NCI-H82 (cell line): ENCODE measurements at regions not wholly inside any gene's neighbourhood (a gene's known extent, or its start where the extent isn't known, plus 50 kb on each side); places are given as distances from the start of the nearest gene placed in this dataset.

ENCODE experiments used
- DNase-seq: peaks from one replicate; lab custom pipeline; 2025; lab: John Stamatoyannopoulos, UW

DNA sequence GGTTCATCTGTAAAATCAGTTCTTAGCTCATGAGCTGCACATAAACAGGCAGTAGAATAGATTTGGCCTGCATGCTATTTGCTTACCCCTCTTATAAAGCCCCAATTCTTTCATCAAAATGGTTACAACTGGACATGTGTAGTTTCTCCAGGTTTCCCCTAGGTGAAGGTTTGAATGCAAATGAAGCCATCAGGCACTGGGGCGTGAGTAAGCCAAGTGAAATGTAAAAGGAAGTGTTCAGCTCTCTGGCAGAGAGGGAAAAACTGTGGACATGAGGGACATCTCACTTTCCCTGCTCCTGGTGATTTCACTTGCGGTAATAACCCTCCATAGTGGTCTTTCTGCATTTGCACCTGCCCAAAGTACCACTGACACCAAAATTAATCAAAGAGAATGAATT is 1402.3 kb upstream of the LRRTM1 start:
- no peak for DNase-seq

DNA sequence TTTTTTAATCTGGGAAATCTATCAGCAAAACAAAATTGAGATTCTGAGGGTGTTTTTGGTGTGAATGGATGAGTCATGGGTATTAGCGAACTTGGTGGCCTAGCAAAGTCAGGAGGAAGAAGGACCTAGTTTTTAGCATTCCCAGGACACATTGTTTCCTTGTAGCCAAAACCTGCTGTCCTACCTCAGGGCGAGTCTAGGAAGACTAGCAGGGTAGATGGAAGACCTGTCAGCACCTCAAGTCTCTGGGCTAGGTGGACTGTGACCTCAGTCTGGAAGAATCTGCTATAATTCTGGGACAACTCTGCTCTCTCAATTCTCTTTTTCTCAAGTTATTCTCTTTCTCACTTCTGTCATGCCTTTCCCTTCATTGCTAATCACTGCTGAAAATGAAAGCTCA is 1399.3 kb upstream of the LRRTM1 start:
- DNase-seq: no peak

DNA sequence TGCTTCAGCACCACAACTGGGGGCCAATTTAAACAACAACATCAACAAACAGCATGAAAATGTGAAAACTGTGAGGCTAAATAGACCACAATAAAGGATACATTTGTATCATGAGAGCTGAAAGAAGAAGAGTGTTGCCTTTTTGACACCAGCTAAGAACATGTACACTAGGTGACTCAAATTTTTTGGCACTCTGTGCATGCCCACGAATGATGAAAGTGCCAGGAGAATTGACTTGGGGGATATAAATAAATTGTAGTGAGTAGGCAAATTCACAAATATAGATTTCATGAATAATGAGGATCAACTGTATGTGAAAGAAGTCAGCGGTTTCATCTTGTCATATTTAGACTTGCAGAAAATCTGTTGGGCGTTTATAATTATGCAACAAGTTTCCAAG is 1388.0 kb upstream of the LRRTM1 start:
- DNase-seq: no peak

DNA sequence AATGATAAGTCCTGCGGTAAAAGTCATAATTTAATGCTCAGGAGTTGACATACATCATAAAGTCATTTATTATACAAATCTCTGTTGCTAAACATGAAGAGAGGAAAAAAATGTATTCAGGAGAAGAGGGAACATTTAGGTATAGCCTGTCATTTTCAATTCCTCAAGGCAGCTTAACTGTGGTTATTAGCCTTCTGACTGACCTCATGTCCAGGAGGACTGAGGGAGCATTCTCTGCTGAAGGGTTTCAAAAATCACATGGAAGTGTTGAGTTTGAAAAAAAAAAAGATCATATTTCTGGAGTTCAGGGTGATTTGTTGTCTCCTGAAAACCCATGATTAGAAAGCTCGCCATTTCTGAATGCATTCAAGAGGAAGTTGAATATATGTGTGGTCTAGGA is 1371.1 kb upstream of the LRRTM1 start:
- DNase-seq: peak; percentile 29

DNA sequence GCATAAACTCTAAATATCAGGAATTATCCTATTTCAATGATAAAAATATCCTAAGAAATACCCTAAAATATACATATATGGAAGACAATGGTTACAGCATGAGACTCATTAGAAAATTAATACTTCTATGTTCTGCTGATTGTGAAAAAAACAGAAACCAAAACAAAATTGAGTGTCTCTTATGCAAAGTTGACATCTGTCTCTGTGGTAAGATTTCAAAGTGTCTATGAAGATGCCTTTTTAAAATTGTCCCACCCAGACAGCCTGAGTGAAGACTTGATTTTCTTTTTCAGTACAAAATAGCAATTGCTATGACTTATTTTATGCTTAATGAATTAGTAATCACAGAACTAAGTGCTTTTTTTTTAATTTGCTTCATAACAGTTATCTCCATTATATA is 1368.4 kb upstream of the LRRTM1 start:
- no peak for DNase-seq

DNA sequence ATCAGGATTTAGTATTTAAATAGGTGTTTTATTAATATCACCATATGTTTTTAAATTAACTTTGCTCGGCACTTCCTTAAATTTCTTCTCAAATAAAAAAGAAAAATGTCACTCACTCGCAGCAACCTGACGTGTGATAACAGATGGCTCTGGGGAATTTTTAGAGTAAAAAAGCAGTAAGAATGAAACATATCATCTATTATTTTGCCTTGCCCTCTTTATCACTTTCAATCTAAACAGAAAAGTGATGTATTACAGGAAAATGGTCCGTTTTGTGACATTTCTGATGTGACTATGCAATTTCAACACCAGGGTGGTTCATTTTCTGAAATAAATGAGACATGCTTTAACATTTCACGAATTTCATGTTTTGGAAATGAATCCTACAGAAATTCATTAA is 1368.0 kb upstream of the LRRTM1 start:
- DNase-seq: no peak

DNA sequence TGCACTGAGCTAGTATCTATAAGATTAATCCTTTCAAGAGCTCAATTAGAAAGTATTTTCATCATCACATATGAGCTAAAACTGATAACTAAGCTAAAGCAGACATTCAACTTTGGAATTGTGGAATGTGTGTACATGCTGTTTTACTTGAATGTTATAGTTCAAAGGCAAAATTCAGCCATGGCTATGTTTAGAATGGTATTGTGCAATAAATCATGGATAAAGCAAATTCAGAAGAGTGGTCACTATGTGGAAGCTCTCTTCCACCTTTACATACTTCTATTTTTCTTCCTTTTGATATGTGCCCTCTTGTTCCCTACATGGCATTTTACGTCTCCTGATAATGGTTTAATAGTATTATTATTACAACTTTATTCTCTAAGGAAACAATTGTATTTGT is 1366.3 kb upstream of the LRRTM1 start:
- no peak for DNase-seq

DNA sequence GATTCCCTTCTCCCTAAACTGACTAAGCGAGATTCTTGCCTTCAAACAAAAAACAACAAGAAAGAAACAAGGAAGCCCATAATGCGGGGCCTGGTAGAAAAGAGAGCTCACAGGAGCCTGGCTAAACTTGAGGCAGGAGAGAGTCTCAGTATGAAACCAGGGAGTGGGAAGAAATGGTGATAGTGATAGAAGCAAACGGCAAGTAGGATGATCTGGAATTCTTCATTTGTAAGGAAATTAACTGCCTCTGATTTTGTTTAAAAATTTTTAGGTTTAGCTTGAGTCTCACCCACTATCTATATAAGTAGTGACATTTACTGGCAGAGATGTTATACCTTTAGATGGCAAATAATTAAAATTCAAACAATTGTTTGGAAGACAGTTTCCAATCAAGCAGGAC is 1356.5 kb upstream of the LRRTM1 start:
- no peak for DNase-seq

DNA sequence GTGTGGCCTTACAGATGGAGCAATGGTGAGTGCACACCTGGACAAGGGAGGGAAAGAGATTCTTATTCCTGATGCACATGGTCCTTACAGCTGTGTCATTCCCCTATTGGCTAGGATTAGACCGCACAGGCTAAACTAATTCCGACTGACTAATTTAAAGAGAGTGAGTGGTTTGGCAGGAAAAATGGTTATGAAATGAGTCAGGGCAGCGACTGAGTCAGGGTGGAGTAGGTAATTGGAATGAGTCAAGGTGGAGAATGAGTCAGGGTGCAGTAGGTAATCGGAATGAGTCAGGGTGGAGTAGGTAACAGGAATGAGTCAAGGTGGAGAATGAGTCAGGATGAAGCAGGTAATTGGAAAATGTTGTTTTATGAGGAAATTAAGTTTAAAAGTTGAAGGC is 1353.7 kb upstream of the LRRTM1 start:
- DNase-seq: no peak

DNA sequence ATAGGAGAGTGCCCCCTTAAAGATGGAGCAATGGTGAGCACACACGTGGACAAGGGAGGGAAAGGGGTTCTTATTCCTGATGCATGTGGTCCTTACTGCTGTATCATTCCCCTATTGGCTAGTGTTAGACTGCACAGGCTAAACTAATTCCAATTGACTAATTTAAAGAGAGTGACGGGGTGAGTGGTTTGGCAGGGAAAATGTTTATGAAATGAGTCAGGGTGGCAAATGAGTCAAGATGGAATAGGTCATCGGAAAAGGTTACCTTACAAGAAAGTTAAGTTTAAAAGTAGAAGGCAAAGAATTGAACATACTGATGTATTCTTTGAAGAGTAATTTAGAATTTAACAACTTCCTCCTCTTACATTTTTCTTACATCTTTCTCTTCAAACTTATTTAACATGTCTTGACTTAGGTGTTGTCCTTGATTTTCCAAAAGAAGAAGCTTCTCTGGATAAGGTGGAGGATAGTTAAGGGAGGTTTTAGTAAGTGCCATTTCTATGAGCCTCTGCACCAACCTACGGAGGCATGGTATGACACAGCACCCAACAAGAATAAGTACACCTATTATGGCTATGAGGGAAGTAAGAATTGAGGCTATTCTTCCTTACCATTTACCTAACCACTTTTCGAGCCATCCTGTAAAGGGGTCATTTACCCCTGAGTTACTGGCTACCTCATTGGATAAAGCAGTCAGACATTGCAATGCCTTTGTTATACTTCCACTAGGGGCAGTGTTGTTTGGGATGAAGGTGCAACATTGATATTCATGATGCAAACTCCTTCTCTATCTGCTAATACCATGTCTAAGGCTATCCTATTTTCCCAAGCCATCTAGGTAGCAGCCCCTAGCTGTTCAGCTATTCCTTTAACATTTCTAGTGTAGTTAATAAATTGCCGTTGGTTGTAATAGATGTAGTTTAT is 1345.8 kb upstream of the LRRTM1 start:
- peak; percentile 18 for DNase-seq

DNA sequence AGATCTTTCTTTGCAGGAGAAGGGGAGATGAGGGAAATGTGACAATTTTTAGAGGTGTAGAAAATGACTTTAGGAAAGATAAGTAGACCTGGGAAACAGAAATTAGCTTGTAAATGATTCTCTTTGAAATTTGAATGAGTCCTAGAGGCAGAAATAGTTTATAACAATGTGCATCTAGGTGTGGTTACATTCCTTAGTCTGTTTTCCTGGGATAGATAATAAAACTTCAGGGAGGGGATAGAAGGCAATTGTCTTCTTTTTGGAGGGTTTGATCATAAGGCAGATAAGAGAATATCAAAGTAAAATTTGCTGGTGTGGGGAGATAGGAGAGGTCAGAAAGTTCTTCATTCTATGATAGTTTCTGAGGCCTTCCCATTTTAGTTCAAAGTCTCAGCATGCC is 1344.3 kb upstream of the LRRTM1 start:
- no peak for DNase-seq

DNA sequence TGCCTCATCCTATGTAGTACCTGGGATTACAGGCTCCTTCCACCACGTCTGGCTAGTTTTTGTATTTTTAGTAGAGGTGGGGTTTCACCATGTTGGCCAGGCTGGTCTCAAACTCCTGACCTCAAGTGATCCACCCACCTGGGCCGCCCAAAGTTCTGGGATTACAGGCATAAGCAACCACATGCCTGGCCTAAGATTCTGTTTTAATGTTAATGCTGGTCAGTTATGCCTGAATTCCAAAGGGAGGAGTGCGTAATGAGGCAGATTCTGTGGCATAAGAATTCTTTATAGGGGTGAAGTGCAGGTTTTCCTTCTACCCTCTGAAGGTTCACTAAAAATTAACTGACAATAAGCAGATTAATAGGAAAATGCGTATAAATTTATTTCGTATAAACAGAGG is 1343.8 kb upstream of the LRRTM1 start:
- no peak for DNase-seq

DNA sequence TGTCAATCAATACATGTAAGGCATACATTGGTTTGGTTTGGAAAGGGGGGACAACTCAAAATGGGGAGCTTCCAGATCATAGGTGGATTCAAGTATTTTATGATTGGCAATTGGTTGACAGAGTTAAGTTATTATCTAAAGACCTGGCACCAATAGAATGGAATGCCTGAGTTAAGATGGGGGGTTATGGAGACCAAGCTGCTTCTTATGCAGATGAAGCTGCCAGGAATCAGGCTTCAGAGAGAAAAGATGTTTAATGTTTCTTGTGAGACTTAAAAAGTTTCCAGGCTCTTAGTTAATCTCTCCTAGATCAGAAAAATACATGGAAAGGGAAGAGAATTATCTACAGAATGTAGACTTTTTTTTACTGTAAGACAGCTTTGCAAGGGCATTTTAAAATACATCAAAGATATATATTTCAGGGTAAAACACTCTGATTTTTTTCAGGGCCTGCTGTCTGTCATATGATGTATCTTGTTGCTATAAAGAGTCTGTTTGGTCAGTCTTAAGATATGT is 1343.2 kb upstream of the LRRTM1 start:
- DNase-seq: no peak

DNA sequence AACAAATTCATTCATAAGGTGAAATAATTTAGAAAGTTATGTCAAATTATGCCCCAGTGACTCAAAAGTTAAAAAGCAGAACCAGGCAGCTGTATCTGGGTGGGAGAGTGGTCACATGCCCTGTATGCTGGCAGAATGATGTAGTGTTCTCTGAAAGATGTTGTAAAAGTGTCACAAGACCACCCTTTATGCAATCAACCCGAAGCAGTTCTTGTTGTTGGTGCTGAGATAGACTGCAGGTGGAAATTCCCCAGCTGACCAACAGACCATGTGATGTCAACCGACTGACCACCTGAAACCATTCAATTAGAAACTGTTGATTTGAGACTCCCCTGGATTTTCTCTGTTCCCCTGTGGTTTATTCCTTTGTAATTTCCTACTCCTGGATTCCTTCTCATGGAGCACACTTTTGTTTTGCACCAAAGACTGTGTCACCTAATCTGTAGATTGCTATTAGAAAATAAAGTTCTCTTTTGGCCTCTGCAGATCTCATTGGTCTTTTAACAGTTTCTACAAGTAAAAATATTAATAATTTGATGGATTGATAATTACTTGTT is 1341.3 kb upstream of the LRRTM1 start:
- DNase-seq: no peak

DNA sequence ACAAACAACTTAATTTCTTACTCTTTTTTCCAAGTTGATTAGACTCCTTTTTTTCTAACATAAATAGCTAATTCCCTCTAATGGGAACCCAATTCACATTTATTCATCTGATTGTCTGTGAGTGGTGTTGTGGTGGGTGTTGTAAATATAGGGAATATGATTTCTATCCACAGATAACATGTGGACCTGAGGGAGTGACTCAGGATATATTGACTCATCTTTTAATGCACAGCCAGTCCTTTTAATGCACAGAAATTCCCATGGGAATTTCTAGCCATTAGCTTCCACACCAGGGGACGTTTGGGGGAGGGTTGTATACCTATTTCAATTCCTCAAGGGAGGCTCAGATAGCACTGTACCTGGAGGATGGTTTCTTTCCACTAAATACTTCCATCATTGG is 1339.6 kb upstream of the LRRTM1 start:
- DNase-seq: peak; percentile 14

DNA sequence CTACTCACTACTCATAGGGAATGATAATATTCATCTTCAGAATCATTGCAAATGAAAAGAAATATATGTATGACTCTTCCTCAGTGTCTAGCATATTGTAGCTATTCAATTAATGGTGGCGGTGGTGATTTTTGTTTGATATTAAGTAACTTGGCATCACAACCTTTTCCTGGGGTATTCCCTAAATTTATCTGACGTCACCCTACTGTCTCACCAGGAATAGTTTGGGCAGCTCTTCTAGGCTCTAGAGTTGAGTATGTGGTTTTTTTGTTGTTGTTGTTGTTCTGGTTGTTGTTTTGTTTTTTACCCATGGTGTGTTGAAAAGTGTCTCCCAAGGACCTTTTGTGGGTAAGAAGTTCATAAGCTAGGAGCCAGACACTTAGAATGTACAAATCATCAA is 1320.3 kb upstream of the LRRTM1 start:
- DNase-seq: no peak

DNA sequence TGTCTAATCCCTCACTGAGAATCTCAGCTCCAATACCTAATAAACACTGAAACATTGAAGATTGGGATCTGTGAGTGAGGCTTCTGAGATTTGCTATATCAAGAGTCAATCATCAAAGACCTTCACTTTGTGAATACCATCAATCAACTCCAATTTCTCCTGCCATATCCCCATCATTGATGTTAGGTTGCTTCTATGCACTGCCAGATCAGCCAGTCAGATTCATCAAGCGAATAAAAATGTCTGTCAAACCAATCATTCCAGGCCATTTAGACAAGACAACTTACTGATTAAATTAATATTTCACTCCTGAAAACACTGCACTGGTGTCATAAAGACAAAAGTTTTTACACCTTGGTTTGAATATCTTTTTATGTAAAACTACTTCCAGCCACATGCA is 1295.5 kb upstream of the LRRTM1 start:
- no peak for DNase-seq

DNA sequence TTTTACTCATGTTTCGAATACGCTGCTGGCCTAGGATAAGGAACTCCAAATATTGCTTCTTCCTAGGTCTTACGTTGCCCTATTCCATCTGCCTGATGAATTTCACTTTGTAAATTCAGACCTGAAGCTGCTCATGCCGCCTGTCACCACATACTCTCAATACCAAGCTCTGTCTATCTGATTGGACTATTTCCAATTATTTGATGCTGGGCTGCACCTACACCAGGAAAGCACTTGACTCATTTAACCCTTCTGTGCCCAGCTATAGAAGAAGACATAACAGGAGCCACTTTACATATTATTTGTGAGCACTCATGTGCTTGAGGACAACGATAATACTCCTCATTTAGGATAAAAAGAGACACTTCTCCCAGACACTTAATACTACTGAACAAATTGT is 1293.9 kb upstream of the LRRTM1 start:
- no peak for DNase-seq

DNA sequence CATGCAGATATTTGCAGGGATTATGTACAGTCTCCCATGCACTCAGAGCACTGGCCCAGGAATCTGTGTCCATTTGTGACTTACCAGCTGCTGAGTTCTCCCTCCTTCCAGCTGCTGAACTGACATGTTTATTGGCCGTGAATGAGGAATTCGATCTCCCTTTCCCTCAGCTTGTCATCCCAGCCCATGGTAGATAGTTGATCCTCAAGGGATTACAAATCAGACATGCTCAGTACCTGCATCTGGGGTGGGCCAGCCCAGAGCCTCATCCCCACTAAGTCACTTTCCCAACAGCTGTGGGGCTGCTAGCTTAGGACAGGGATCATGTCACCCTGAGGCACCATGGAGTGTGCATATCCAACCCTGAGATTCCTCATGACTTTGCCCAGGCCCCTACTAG is 1284.9 kb upstream of the LRRTM1 start:
- DNase-seq: peak; percentile 39

DNA sequence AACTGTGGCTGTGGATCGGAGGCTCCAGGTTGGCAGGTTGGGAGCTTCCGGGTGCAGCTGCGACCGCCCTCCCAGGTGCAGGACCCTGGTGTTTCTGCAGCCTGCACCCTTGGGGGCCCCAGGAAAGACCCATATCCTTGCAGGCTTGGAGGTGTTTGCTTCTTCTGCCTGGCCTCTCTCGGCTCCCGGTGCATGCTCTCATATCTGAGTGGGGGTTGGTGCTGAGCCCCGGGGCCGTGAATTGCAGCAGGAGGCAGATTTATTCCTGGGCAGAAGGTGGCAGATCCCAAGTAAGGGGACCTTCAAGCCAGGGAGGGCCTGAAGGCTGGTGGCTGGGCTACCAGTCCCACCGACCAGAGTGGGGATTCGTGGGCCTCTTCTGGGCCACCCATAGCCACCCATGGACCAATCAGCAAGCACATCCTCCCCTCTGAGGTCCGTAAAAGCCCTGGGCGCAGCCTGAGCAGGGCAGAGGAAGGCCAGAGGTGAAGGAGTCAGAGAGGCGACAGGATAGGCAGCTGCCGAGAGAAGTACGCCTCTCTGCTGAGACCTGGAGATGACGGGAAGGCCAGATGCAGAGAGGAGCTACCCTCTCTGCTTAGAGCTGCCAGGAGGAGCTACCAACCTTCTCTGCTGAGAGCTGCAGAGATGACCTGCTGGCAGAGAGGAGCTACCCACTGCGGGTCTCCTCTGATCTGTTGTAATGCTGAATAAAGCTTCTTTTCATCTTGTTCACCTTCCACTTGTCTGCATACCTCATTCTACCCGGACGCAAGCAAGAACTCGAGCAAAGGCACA is 1279.0 kb upstream of the LRRTM1 start:
- no peak for DNase-seq

DNA sequence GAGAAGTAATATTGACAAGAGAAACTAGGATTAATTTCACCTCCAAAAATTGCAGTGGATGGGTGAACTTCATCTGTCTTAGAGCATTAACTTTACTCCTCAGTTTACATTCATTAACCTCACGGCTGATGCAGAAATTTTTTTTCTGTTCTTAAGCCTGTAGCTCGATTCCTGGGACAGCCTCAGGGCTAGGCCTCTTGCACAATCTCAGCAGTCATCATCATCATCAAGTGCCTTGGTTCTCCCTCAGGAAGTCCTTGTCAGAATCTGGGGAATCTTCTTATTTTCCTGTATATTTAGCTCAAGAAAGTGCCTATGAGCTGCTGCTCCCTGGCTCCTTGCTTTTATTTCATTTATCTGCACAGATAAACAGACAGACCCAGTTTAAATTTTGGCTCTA is 1272.2 kb upstream of the LRRTM1 start:
- no peak for DNase-seq

DNA sequence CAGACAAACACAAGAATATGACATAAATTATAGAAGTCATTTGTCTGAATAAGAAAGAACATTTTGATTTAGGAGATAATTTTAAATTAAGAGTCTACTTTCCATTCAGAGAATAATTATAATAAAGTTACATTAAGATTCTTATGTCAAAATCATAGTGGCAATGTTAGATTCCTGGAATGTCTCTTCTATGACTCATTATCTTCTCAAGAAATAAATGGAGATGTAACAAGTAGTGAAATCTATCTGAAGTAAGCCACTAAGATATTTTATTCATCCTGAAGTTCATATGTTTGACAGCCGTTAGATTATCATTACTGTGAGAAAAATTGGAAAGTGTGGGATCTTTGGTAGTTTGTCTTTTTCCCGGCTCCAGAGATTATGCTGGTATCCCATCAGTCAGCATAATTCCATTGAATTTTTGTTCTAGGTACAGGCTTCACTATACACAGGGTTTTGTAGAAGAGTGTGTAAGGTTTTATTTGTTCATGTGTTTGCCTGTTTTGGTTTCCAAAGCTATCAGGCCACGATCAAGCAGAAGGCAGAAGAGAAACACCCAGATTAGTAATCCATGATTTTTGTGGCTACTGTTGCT is 1246.6 kb upstream of the LRRTM1 start:
- no peak for DNase-seq
